Mesenchymal stem cell (in vitro differentiated cells and primary cell): ENCODE measurements at regions not wholly inside any gene's neighbourhood (a gene's known extent, or its start where the extent isn't known, plus 50 kb on each side); places are given as distances from the start of the nearest gene placed in this dataset.

Experiments used
- DNase-seq: peaks from one replicate; pipeline ENCODE4 v3.0.0-alpha.2; 2013
- H2AFZ ChIP-seq: one replicate; pipeline ENCODE4 v1.6.1; 2013; ENCODE audit warnings: low read depth, mild to moderate bottlenecking, control low read depth, inconsistent platforms, low read length, moderate library complexity
- H2AK5ac ChIP-seq: 2 replicates; pipeline ENCODE4 v1.6.1; 2013; ENCODE audit warnings: low read length, moderate library complexity, mild to moderate bottlenecking, inconsistent platforms; ENCODE audit not compliant: severe bottlenecking
- H2BK120ac ChIP-seq: one replicate; pipeline ENCODE4 v1.6.1; 2013; ENCODE audit warnings: low read depth, mild to moderate bottlenecking, inconsistent platforms, low read length, moderate library complexity
- H2BK12ac ChIP-seq, 2 experiments: one replicate each; pipeline ENCODE4 v1.6.1; 2013; ENCODE audit warnings: inconsistent platforms in 2 of 2, low read length in 2 of 2, mild to moderate bottlenecking in 2 of 2, moderate library complexity in 2 of 2, control low read depth in 1 of 2
- H2BK15ac ChIP-seq: one replicate; pipeline ENCODE4 v1.6.1; 2013; ENCODE audit warnings: mild to moderate bottlenecking, low read depth, inconsistent platforms; ENCODE audit not compliant: poor library complexity, severe bottlenecking
- H2BK5ac ChIP-seq: 2 replicates; pipeline ENCODE4 v1.6.1; 2013; ENCODE audit warnings: low read depth, mild to moderate bottlenecking, low read length, control low read depth, inconsistent platforms; ENCODE audit not compliant: poor library complexity, severe bottlenecking
- H3K14ac ChIP-seq, 2 experiments: one replicate each; pipeline ENCODE4 v1.6.1; 2013; ENCODE audit warnings: inconsistent platforms in 2 of 2, low read length in 2 of 2, control low read depth in 1 of 2, mild to moderate bottlenecking in 1 of 2, moderate library complexity in 1 of 2
- H3K18ac ChIP-seq, 2 experiments: one replicate each; pipeline ENCODE4 v1.6.1; 2013; ENCODE audit warnings: inconsistent platforms in 2 of 2, low read length in 2 of 2, control low read depth in 1 of 2, low read depth in 1 of 2, mild to moderate bottlenecking in 1 of 2
- H3K23ac ChIP-seq, 2 experiments: one replicate each; pipeline ENCODE4 v1.6.1; 2013; ENCODE audit warnings: inconsistent platforms in 2 of 2, low read length in 2 of 2, mild to moderate bottlenecking in 2 of 2, moderate library complexity in 2 of 2, control low read depth in 1 of 2
- H3K27ac ChIP-seq: 2 replicates; pipeline ENCODE4 v1.5.1; 2013; ENCODE audit warnings: mild to moderate bottlenecking, moderate library complexity, low read length, control low read depth, inconsistent platforms; ENCODE audit not compliant: poor library complexity, severe bottlenecking
- H3K27me3 ChIP-seq, 2 experiments: 2 replicates each; pipeline versions ENCODE4 v1.6.1 to v1.7.0; 2013; ENCODE audit warnings: low read length in 2 of 2, mild to moderate bottlenecking in 2 of 2, moderate library complexity in 2 of 2, control low read depth in 1 of 2, inconsistent platforms in 1 of 2; ENCODE audit not compliant: control insufficient read depth in 1 of 2, insufficient read depth in 1 of 2
- H3K36me3 ChIP-seq, 2 experiments: 2 replicates each; pipeline versions ENCODE4 v1.6.1 to v1.7.0; 2013; ENCODE audit warnings: low read length in 2 of 2, control low read depth in 1 of 2, inconsistent platforms in 1 of 2, low read depth in 1 of 2, mild to moderate bottlenecking in 1 of 2; ENCODE audit not compliant: insufficient read depth in 2 of 2, control insufficient read depth in 1 of 2
- H3K4ac ChIP-seq, 2 experiments: one replicate each; pipeline ENCODE4 v1.6.1; 2013; ENCODE audit warnings: inconsistent platforms in 2 of 2, low read length in 2 of 2, mild to moderate bottlenecking in 2 of 2, moderate library complexity in 2 of 2, control low read depth in 1 of 2, low read depth in 1 of 2
- H3K4me1 ChIP-seq: 2 replicates; pipeline ENCODE4 v1.6.1; 2013; ENCODE audit warnings: low read depth, low read length, control low read depth; ENCODE audit not compliant: control insufficient read depth, insufficient read depth
- H3K4me2 ChIP-seq: 2 replicates; pipeline ENCODE4 v1.6.1; 2013; ENCODE audit warnings: low read length, mild to moderate bottlenecking, inconsistent platforms; ENCODE audit not compliant: poor library complexity, severe bottlenecking
- H3K4me3 ChIP-seq, 2 experiments: 2 replicates each; pipeline versions ENCODE4 v1.5.1 to v1.7.0; 2013; ENCODE audit warnings: low read length in 2 of 2, mild to moderate bottlenecking in 2 of 2, control low read depth in 1 of 2, low read depth in 1 of 2; ENCODE audit not compliant: insufficient read depth in 1 of 2
- H3K79me1 ChIP-seq: replicated peaks from 2 replicates; pipeline ENCODE4 v1.6.1; 2013; ENCODE audit warnings: mild to moderate bottlenecking, control low read depth, low read length, inconsistent platforms; ENCODE audit not compliant: poor library complexity, severe bottlenecking
- H3K9ac ChIP-seq: 2 replicates; pipeline ENCODE4 v1.7.0; 2013; ENCODE audit warnings: mild to moderate bottlenecking, low read length, moderate library complexity
- H3K9me3 ChIP-seq: 2 replicates; pipeline ENCODE4 v1.7.0; 2013; ENCODE audit warnings: mild to moderate bottlenecking, low read length; ENCODE audit not compliant: control insufficient read depth
- H4K8ac ChIP-seq: one replicate; pipeline ENCODE4 v1.6.1; 2013; ENCODE audit warnings: inconsistent platforms, mild to moderate bottlenecking, low read length, moderate library complexity
- H4K91ac ChIP-seq: one replicate; pipeline ENCODE4 v1.6.1; 2013; ENCODE audit warnings: mild to moderate bottlenecking, low read length, inconsistent platforms
- WGBS: methylation state at CpG from one replicate; pipeline ENCODE4 v1.1.7; 2013; ENCODE audit warnings: mixed read lengths; 5-methylcytosine and 5-hydroxymethylcytosine counted together

- H3K23ac ChIP-seq: no peak overlapping the region
- H3K36me3 ChIP-seq: no peaks in the 10 kb centered on the region
- H2AFZ ChIP-seq: no peak overlapping the region
- no peaks in the 10 kb centered on the region for H3K4me1 ChIP-seq
- no peak overlapping the region for H3K9ac ChIP-seq
- no peak overlapping the region for H4K8ac ChIP-seq
- H4K91ac ChIP-seq: no peak overlapping the region
- H3K79me1 ChIP-seq: no peaks in the 10 kb centered on the region
- no peaks in the 10 kb centered on the region for H3K27me3 ChIP-seq
- no peak overlapping the region for H3K14ac ChIP-seq
- no peak overlapping the region for H3K4me2 ChIP-seq
- WGBS: 71% methylated on average over 2 of the region's 2 CpGs
- no peak overlapping the region for H3K4ac ChIP-seq
- no peak for DNase-seq
- H2BK5ac ChIP-seq: no peak overlapping the region
- no peak overlapping the region for H3K27ac ChIP-seq
- H2AK5ac ChIP-seq: no peak overlapping the region
- H3K18ac ChIP-seq: no peak overlapping the region
- H3K9me3 ChIP-seq: peaks cover 10% of the 10 kb centered on the region
- H2BK15ac ChIP-seq: no peak overlapping the region
- H2BK12ac ChIP-seq: no peak overlapping the region
- H2BK120ac ChIP-seq: no peak overlapping the region
- no peak overlapping the region for H3K4me3 ChIP-seq
Observed at GRCh38 chrX:33923262-33923661, 208.9 kb downstream of the FAM47A start.

GRCh38 chrX:33909836-33910235 is 222.3 kb downstream of the FAM47A start:
- Histone ChIP-seq H3K23ac (no peak overlapping the region), H3K79me1 (no peaks in the 10 kb centered on the region), H3K4me3 (no peak overlapping the region), H2BK15ac (no peak overlapping the region), H3K4ac (no peak overlapping the region), H4K8ac (no peak overlapping the region), H3K9ac (no peak overlapping the region), H3K27me3 (no peaks in the 10 kb centered on the region), H3K4me1 (no peaks in the 10 kb centered on the region), H3K18ac (no peak overlapping the region), H2AK5ac (no peak overlapping the region), H2BK12ac (no peak overlapping the region), H2BK5ac (no peak overlapping the region), H3K36me3 (no peaks in the 10 kb centered on the region), H3K4me2 (no peak overlapping the region), H3K27ac (no peak overlapping the region), H3K9me3 (no peaks in the 10 kb centered on the region), H3K14ac (no peak overlapping the region), H4K91ac (no peak overlapping the region), H2BK120ac (no peak overlapping the region), H2AFZ (no peak overlapping the region)
- no peak for DNase-seq
- 80% methylated on average over 1 of the region's 1 CpG for WGBS

GRCh38 chrX:33908898-33909297 is 223.2 kb downstream of the FAM47A start:
- no peak overlapping the region for H2BK15ac ChIP-seq
- no peak overlapping the region for H3K4me3 ChIP-seq
- H3K4ac ChIP-seq: no peak overlapping the region
- no peak overlapping the region for H3K18ac ChIP-seq
- no peak overlapping the region for H2BK12ac ChIP-seq
- no peak overlapping the region for H3K27ac ChIP-seq
- no peaks in the 10 kb centered on the region for H3K79me1 ChIP-seq
- peaks cover 1% of the 10 kb centered on the region for H3K9me3 ChIP-seq
- no peak overlapping the region for H3K9ac ChIP-seq
- no peaks in the 10 kb centered on the region for H3K36me3 ChIP-seq
- no peak overlapping the region for H3K4me2 ChIP-seq
- 73% methylated on average over 4 of the region's 5 CpGs for WGBS
- no peak overlapping the region for H3K23ac ChIP-seq
- H3K27me3 ChIP-seq: no peaks in the 10 kb centered on the region
- H2AK5ac ChIP-seq: no peak overlapping the region
- H3K4me1 ChIP-seq: no peaks in the 10 kb centered on the region
- H4K8ac ChIP-seq: no peak overlapping the region
- H2BK120ac ChIP-seq: no peak overlapping the region
- no peak overlapping the region for H4K91ac ChIP-seq
- no peak for DNase-seq
- H2AFZ ChIP-seq: no peak overlapping the region
- no peak overlapping the region for H2BK5ac ChIP-seq
- no peak overlapping the region for H3K14ac ChIP-seq

- H3K23ac ChIP-seq: no peak overlapping the region
- H3K18ac ChIP-seq: no peak overlapping the region
- no peak overlapping the region for H2AFZ ChIP-seq
- no peak overlapping the region for H4K8ac ChIP-seq
- no peak overlapping the region for H4K91ac ChIP-seq
- no peak overlapping the region for H2BK12ac ChIP-seq
- DNase-seq: no peak
- no peaks in the 10 kb centered on the region for H3K27me3 ChIP-seq
- no peak overlapping the region for H2BK15ac ChIP-seq
- H3K9ac ChIP-seq: no peak overlapping the region
- no peak overlapping the region for H2AK5ac ChIP-seq
- H2BK5ac ChIP-seq: no peak overlapping the region
- no peak overlapping the region for H3K4me2 ChIP-seq
- no peaks in the 10 kb centered on the region for H3K79me1 ChIP-seq
- H3K4ac ChIP-seq: no peak overlapping the region
- no peak overlapping the region for H3K14ac ChIP-seq
- H3K27ac ChIP-seq: no peak overlapping the region
- no peak overlapping the region for H3K4me3 ChIP-seq
- H3K4me1 ChIP-seq: no peaks in the 10 kb centered on the region
- H2BK120ac ChIP-seq: no peak overlapping the region
- peaks cover 9% of the 10 kb centered on the region for H3K9me3 ChIP-seq
- H3K36me3 ChIP-seq: no peaks in the 10 kb centered on the region
Observed at GRCh38 chrX:33908074-33908473, 224.0 kb downstream of the FAM47A start.
